SU-DHL-6 (cell line): ENCODE measurements at regions not wholly inside any gene's neighbourhood (a gene's known extent, or its start where the extent isn't known, plus 50 kb on each side); places are given as distances from the start of the nearest gene placed in this dataset.
"Not testable (repeated sequence)": the region's sequence is repeated elsewhere in the genome, so short reads cannot be mapped to it uniquely, and the experiment has no call there.

ENCODE experiments used
- H2AFZ ChIP-seq: fragments of 200-600 bp; sonication (generic); 2 replicates; pipeline ENCODE4 v1.6.1; 2014; ENCODE audit warnings: low read depth, mild to moderate bottlenecking, moderate library complexity, mixed read lengths, antibody characterized with exemption, low read length; ENCODE audit not compliant: severe bottlenecking
- H3F3A ChIP-seq: fragments of 200-600 bp; shearing (Covaris generic); 2 replicates; pipeline ENCODE4 v1.6.0; 2016; ENCODE audit warnings: antibody characterized with exemption, mild to moderate bottlenecking; ENCODE audit not compliant: insufficient read depth
- H3K27ac ChIP-seq: fragments of 200-600 bp; sonication (generic); 2 replicates; pipeline ENCODE4 v1.5.1; 2016; ENCODE audit warnings: low read depth, mild to moderate bottlenecking, low read length, moderate library complexity, mixed read lengths
- H3K27me3 ChIP-seq: fragments of 200-600 bp; sonication (generic), shearing (Covaris generic); 2 replicates; pipeline ENCODE4 v1.6.0; 2014; ENCODE audit warnings: mild to moderate bottlenecking, low read length
- H3K36me3 ChIP-seq: fragments of 200-600 bp; sonication (generic); 2 replicates; pipeline ENCODE4 v1.6.1; 2014; ENCODE audit warnings: mild to moderate bottlenecking, low read length, mixed read lengths
- H3K4me2 ChIP-seq: fragments of 300-600, 200-600 bp; shearing (Covaris generic), sonication (generic); 2 replicates; pipeline ENCODE4 v1.6.0; 2014; ENCODE audit warnings: low read length, low read depth, mild to moderate bottlenecking; ENCODE audit not compliant: poor library complexity, severe bottlenecking
- H3K4me3 ChIP-seq: fragments of 200-600 bp; sonication (generic); 2 replicates; pipeline ENCODE4 v1.5.1; 2014; ENCODE audit warnings: antibody characterized with exemption, low read length, mild to moderate bottlenecking, mixed read lengths; ENCODE audit not compliant: insufficient read depth, poor library complexity, severe bottlenecking
- H3K79me2 ChIP-seq: fragments of 200-600 bp; sonication (generic); 2 replicates; pipeline ENCODE4 v1.6.1; 2014; ENCODE audit warnings: mild to moderate bottlenecking, low read length, moderate library complexity; ENCODE audit not compliant: insufficient read depth
- H3K9ac ChIP-seq: fragments of 200-600 bp; sonication (generic); 2 replicates; pipeline ENCODE4 v1.7.0; 2014; ENCODE audit warnings: mild to moderate bottlenecking, low read length
- H3K9me2 ChIP-seq: fragments of 200-600 bp; sonication (generic); replicated peaks from 2 replicates; pipeline ENCODE4 v1.6.1; 2014; ENCODE audit warnings: low read length; ENCODE audit not compliant: insufficient read depth
- H3K9me3 ChIP-seq: fragments of 200-600 bp; sonication (generic); 2 replicates; pipeline ENCODE4 v1.6.1; 2014; ENCODE audit warnings: low read length, mixed read lengths; ENCODE audit not compliant: insufficient read depth
- H4K20me1 ChIP-seq: fragments of 200-600 bp; sonication (generic); 2 replicates; pipeline ENCODE4 v1.6.1; 2014; ENCODE audit warnings: low read depth, mild to moderate bottlenecking, antibody characterized with exemption, low read length, moderate library complexity, mixed read lengths
- EZH2phosphoT487 ChIP-seq: fragments of 200-600 bp; sonication (generic), shearing (Covaris generic); conservative IDR thresholded peaks from 2 replicates; pipeline ENCODE4 v1.6.1; 2018; ENCODE audit warnings: mild to moderate bottlenecking, antibody characterized with exemption, low read length, moderate library complexity, mixed read lengths
- TF ChIP-seq, protein P1 (sequence below): fragments of 200-600 bp; sonication (generic); IDR thresholded peaks from one replicate; pipeline ENCODE4 v1.5.1; 2017; ENCODE audit warnings: antibody characterized with exemption, mild to moderate bottlenecking, low read length, moderate library complexity; ENCODE audit not compliant: insufficient read depth, poor library complexity, severe bottlenecking

DNA sequence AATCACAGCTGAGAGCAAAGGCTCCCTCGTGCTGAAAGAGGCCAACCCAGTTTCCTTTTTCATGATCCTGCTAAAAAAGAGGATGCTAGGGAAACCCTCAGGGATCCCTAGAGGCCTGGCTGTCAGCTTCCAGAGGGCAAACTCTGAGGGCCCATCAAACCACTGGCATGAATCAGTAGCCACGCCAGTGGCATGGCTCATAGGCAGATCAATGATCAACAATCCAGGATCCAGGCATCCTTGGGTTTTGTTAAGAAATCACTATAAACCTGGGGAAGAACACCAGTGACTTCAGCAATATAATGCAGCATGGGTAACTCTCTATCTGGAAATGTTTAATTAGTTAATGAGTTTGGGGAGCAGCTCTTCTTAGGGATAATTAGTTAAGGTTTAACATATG, 286.5 kb downstream of the C1D start:
- no peaks in the 10 kb centered on the region for H3K9me3 ChIP-seq
- H3K79me2 ChIP-seq: no peaks in the 10 kb centered on the region
- no peaks in the 10 kb centered on the region for H3K36me3 ChIP-seq
- no peaks in the 10 kb centered on the region for H3K9me2 ChIP-seq
- H2AFZ ChIP-seq: no peak overlapping the region
- no peaks in the 10 kb centered on the region for H4K20me1 ChIP-seq
- H3K4me3 ChIP-seq: no peak overlapping the region
- H3K9ac ChIP-seq: no peak overlapping the region
- H3F3A ChIP-seq: no peaks in the 10 kb centered on the region
- TF ChIP-seq, protein P1, sequence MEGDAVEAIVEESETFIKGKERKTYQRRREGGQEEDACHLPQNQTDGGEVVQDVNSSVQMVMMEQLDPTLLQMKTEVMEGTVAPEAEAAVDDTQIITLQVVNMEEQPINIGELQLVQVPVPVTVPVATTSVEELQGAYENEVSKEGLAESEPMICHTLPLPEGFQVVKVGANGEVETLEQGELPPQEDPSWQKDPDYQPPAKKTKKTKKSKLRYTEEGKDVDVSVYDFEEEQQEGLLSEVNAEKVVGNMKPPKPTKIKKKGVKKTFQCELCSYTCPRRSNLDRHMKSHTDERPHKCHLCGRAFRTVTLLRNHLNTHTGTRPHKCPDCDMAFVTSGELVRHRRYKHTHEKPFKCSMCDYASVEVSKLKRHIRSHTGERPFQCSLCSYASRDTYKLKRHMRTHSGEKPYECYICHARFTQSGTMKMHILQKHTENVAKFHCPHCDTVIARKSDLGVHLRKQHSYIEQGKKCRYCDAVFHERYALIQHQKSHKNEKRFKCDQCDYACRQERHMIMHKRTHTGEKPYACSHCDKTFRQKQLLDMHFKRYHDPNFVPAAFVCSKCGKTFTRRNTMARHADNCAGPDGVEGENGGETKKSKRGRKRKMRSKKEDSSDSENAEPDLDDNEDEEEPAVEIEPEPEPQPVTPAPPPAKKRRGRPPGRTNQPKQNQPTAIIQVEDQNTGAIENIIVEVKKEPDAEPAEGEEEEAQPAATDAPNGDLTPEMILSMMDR: no peak
- TF ChIP-seq EZH2phosphoT487: no peak
- H3K4me2 ChIP-seq: no peak overlapping the region
- no peak overlapping the region for H3K27ac ChIP-seq
- H3K27me3 ChIP-seq: no peaks in the 10 kb centered on the region

DNA sequence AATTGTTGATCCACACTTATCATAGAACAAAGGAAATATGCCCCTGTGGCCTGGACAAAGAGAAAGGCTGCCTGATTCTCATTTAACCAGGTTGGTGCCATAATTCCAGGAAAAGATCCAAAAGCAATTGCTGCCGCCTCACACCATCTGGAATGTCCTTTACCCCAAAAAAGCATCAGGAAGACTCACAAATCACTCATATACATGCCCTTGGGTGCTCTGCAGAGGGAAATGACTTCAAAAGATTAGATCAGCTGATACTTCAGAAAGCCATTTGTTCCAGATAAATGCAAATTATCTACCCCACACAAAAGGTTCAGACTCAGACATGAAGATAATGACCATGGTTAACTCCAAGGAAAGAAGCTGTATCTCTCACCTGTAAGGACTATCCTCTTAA, 285.8 kb downstream of the C1D start:
- Histone ChIP-seq H3K9me2 (no peaks in the 10 kb centered on the region), H3F3A (no peaks in the 10 kb centered on the region), H2AFZ (no peak overlapping the region), H3K4me3 (no peak overlapping the region), H3K27ac (no peak overlapping the region), H3K9ac (no peak overlapping the region), H3K79me2 (no peaks in the 10 kb centered on the region), H4K20me1 (no peaks in the 10 kb centered on the region), H3K4me2 (no peak overlapping the region), H3K36me3 (no peaks in the 10 kb centered on the region), H3K27me3 (no peaks in the 10 kb centered on the region), H3K9me3 (no peaks in the 10 kb centered on the region)
- TF ChIP-seq, protein P1: no peak
- no peak for TF ChIP-seq EZH2phosphoT487

DNA sequence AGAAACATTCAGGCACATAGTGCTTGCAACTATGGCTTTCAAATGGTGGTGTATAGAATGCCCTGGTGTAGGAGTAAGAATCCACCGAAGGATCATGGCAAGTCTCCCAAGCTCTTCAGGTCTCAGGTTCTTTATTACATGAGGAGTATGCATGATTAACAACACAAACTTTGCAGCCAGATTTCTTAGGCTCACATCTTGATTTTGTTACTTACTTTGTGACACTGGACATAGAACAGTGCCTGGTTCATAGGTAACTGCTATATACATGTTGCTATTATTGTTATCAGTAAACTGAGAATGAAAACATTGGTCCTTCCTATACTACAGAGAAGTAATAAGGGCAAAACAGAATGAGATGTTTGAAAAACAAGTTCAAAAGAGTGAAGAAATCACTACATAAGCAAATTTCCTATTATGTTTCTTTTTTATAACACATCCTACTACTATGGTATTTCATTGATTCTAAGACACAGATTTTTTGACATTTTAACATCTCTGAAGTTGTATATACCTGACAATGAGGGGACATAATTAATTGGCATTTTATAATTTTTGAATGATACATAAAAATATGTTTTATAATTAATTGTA, 284.9 kb downstream of the C1D start:
- H3K4me3 ChIP-seq: no peak overlapping the region
- H3K4me2 ChIP-seq: no peak overlapping the region
- no peaks in the 10 kb centered on the region for H3K9me3 ChIP-seq
- no peaks in the 10 kb centered on the region for H3K36me3 ChIP-seq
- H3K79me2 ChIP-seq: no peaks in the 10 kb centered on the region
- no peaks in the 10 kb centered on the region for H3K9me2 ChIP-seq
- H2AFZ ChIP-seq: no peak overlapping the region
- TF ChIP-seq, protein P1: no peak
- TF ChIP-seq EZH2phosphoT487: no peak
- no peak overlapping the region for H3K27ac ChIP-seq
- H4K20me1 ChIP-seq: no peaks in the 10 kb centered on the region
- H3F3A ChIP-seq: no peaks in the 10 kb centered on the region
- H3K9ac ChIP-seq: no peak overlapping the region
- H3K27me3 ChIP-seq: no peaks in the 10 kb centered on the region

DNA sequence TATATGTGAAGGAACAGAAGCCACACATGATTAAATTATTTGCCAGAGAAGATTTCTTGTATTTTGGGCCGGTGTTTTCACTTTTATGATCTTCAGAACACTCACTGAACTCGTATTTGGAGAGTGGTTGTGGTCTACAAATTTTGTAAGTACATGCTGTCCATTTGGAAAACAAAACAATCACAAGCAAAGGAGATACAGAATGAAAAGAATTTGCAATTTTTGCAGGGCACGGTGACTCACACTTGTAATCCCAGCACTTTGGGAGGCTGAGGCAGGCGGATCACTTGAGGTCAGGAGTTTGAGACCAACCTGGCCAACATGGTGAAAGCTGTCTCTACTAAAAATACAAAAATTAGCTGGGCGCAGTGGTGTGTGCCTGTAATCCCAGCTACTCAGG, 282.0 kb downstream of the C1D start:
- not testable (repeated sequence) for H3K9ac ChIP-seq, H4K20me1 ChIP-seq, H3K4me3 ChIP-seq, H3K4me2 ChIP-seq, H3K79me2 ChIP-seq, H3F3A ChIP-seq, H3K36me3 ChIP-seq, H3K27ac ChIP-seq, H3K27me3 ChIP-seq, H2AFZ ChIP-seq, H3K9me2 ChIP-seq, H3K9me3 ChIP-seq
